ENCODE measurements at regions not wholly inside any gene's neighbourhood (a gene's known extent, or its start where the extent isn't known, plus 50 kb on each side); places are given as distances from the start of the nearest gene placed in this dataset.

GRCh38 chr1:61568460-61569302 is 156.3 kb downstream of the TM2D1 start:
- Histone ChIP-seq H3K9ac (no peak overlapping the region), H3K4me1 (ENCODE audit: low read depth, poor library complexity, severe bottlenecking) (no peaks in the 10 kb centered on the region), H3K36me3 (ENCODE audit: insufficient read depth) (no peaks in the 10 kb centered on the region), H3K79me2 (ENCODE audit: insufficient read depth, low read depth) (no peaks in the 10 kb centered on the region), H4K20me1 (ENCODE audit: insufficient read depth) (no peaks in the 10 kb centered on the region), H3K27me3 (ENCODE audit: insufficient read depth, low read depth) (no peaks in the 10 kb centered on the region), H3K4me2 (no peak overlapping the region), H2AFZ (ENCODE audit: low read depth) (no peak overlapping the region), H3K4me3 (IDR thresholded peaks at IDR 0.05; ENCODE audit: insufficient read depth, low read depth, low read length) (no peak overlapping the region), H3K27ac (no peak overlapping the region)
- TF ChIP-seq CTCF (conservative IDR thresholded peaks at IDR 0.05; ENCODE audit: low read depth, low read length), result no peak

GRCh38 chr1:61566177-61566576 is 158.8 kb downstream of the TM2D1 start:
- H3K4me1 ChIP-seq (ENCODE audit: low read depth, poor library complexity, severe bottlenecking), result no peaks in the 10 kb centered on the region
- no peak overlapping the region for H3K27ac ChIP-seq
- no peak overlapping the region for H3K9ac ChIP-seq
- no peaks in the 10 kb centered on the region for H3K36me3 ChIP-seq (ENCODE audit: insufficient read depth)
- H3K4me3 ChIP-seq (IDR thresholded peaks at IDR 0.05; ENCODE audit: insufficient read depth, low read depth, low read length), result no peak overlapping the region
- no peaks in the 10 kb centered on the region for H3K79me2 ChIP-seq (ENCODE audit: insufficient read depth, low read depth)
- H3K4me2 ChIP-seq, result no peak overlapping the region
- H4K20me1 ChIP-seq (ENCODE audit: insufficient read depth), result no peaks in the 10 kb centered on the region
- H3K27me3 ChIP-seq (ENCODE audit: insufficient read depth, low read depth), result no peaks in the 10 kb centered on the region
- no peak for TF ChIP-seq CTCF (conservative IDR thresholded peaks at IDR 0.05; ENCODE audit: low read depth, low read length)
- no peak overlapping the region for H2AFZ ChIP-seq (ENCODE audit: low read depth)

GRCh38 chr1:61563611-61564010 is 161.3 kb downstream of the TM2D1 start:
- Histone ChIP-seq H3K27me3 (ENCODE audit: insufficient read depth, low read depth) (no peaks in the 10 kb centered on the region), H3K4me3 (IDR thresholded peaks at IDR 0.05; ENCODE audit: insufficient read depth, low read depth, low read length) (no peak overlapping the region), H2AFZ (ENCODE audit: low read depth) (no peak overlapping the region), H3K4me1 (ENCODE audit: low read depth, poor library complexity, severe bottlenecking) (no peaks in the 10 kb centered on the region), H3K36me3 (ENCODE audit: insufficient read depth) (no peaks in the 10 kb centered on the region), H3K27ac (no peak overlapping the region), H3K79me2 (ENCODE audit: insufficient read depth, low read depth) (no peaks in the 10 kb centered on the region), H3K9ac (no peak overlapping the region), H3K4me2 (no peak overlapping the region), H4K20me1 (ENCODE audit: insufficient read depth) (no peaks in the 10 kb centered on the region)
- TF ChIP-seq CTCF (conservative IDR thresholded peaks at IDR 0.05; ENCODE audit: low read depth, low read length), result no peak

GRCh38 chr1:61561666-61562065 is 163.3 kb downstream of the TM2D1 start:
- Histone ChIP-seq H3K4me2 (no peak overlapping the region), H2AFZ (ENCODE audit: low read depth) (no peak overlapping the region), H3K4me1 (ENCODE audit: low read depth, poor library complexity, severe bottlenecking) (no peaks in the 10 kb centered on the region), H3K9ac (no peak overlapping the region), H4K20me1 (ENCODE audit: insufficient read depth) (no peaks in the 10 kb centered on the region), H3K27me3 (ENCODE audit: insufficient read depth, low read depth) (no peaks in the 10 kb centered on the region), H3K4me3 (IDR thresholded peaks at IDR 0.05; ENCODE audit: insufficient read depth, low read depth, low read length) (no peak overlapping the region), H3K79me2 (ENCODE audit: insufficient read depth, low read depth) (no peaks in the 10 kb centered on the region), H3K36me3 (ENCODE audit: insufficient read depth) (no peaks in the 10 kb centered on the region), H3K27ac (no peak overlapping the region)
- no peak for TF ChIP-seq CTCF (conservative IDR thresholded peaks at IDR 0.05; ENCODE audit: low read depth, low read length)

All from KMS-11 (cell line).